GM18502 (cell line): ENCODE measurements at regions not wholly inside any gene's neighbourhood (a gene's known extent, or its start where the extent isn't known, plus 50 kb on each side); places are given as distances from the start of the nearest gene placed in this dataset.
A peak's percentile ranks its signal among the peaks of the same experiment; 100 is the strongest.

Experiments used
- ATAC-seq: cut with Tn5 transposase; IDR thresholded peaks from one replicate; pipeline ENCODE4 v1.9.1; 2021; ENCODE audit warnings: mild to moderate bottlenecking; ENCODE audit not compliant: unreplicated experiment, poor library complexity

DNA sequence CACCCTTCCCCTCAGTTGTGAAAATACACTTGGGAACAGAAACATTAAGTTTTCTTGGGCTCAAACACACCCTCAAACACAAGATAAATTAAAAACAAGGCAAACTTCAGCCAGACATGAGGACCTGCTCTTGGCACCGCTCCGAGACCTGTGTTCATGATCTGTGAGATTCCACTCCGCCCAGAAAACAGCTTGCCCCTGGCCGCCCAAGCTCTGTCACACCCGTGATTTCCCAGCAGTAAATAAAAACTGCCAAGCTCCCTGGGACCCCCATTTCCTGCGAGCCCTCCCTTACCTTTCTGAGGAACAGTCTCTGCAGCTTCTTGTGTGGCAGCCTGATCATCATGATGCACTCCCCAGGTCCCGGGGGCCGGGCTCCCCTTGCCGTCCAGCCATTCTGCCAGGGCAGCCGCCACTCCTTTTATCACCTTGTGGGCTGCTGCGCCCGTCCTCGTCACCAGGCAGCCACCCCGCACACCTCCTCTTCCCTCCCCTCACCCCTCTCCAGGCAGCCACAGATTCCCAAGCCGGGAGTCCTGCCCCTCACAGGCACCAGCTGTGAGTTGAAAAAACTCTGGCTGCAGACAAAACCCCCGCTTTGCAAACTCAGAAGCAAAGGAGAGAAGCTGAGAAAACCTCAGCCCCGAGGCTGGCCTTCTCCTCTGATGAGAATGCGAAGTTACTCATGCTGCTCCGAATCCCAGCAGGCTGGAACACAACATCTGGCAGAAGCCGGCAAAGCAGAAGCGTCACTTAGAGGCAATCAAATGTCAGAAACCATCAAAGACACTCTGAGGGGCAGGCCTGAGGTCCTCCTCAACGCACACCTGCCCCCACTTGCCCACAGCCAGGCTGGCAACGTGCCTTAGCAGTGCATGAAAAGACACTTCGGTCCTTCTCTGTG lies 130.4 kb upstream of the RPS6KA2 start:
- no peak for ATAC-seq

DNA sequence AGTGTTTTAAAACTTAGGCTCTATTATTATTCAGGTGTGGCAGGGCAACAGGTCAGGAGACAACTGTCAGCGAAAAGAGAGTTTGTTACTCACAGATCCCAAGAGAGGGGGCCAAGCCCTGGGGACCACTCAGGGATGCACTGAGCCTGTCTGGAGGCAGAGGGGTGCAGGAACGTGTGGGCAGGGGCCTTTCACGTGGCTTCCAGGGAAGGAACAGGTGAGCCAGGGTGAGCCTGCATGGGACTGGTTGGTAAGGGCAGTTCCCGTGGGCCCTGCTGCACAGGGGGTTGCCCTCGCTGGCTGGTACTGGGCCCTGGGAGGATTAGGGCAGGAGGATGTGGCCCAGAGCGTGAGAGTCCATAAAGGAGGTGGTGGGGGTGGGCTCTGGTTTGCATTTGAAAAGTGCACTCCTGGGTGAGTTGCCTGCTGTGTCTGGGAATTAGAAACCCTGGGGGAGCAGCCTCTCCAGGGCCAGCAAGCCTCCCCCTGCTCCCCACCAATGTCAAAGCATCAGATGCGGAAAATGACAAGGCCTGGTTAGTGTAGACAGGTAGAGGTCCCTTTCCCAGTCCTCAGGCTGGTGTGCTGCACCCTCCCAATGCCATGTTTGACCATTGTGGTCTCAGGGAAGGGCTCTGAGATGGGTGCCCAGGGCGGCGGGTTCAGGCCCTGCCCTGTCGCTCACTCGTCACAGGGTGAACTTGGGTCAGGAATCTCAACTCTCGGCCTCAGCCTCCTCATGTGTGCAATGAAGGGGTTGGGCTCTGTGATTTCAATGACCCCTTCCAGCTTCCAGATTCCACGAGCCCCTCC lies 127.4 kb upstream of the RPS6KA2 start:
- ATAC-seq, result no peak

DNA sequence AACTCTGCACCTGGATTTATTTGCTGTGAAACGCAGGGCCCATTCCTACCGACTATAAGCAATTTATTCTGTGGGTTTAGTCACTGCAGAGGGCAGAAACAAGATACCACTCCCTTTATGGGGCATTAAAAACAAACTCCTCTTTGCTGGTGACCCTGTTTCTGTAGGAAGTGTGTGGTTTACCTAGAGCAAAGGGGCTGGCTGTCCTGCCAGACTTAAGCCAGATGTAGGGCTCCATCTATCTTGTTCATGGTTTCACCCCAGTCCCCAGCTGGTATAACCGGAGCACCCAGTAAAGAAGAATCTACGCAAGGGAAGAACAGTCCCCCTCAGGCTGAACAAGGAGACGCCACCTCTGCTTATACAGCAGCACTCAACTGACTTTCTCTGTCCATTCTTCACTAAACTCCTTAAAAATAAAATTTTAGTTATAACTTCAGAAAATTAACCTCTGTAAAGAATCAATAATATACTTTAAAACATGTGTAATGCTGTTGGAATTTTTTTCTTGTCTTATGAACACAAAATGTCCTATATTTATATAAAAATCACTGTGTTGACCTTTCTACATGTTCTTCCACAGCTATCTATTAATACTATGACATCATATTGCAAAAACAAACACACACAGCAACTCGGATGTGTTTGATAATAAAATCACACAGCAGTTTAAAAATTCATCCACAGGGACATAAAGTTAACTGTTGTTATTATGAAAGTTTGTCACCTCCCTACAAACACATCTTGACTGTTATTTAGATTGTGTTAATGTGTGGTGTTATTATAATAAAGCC lies 126.1 kb upstream of the RPS6KA2 start:
- no peak for ATAC-seq

DNA sequence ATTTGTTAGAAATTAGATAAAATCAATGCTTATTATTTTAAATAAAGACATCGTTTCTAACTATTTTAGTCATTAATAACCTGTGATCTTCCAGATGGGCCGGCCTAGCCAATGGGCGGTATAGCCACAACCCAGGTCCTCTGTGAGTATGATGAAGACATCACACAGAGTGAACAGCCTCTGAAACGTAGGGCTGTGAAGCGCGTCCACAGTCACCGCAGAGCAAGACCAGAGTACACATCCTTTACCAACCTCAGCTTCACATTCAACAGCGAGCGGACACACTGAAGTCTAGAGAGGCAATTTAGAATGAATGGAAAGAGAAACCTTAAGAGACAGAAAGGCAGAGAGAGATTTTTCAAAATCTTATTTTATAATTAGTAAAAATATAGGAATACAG lies 125.0 kb upstream of the RPS6KA2 start:
- ATAC-seq, result peak; percentile 96

- peak; percentile 86 for ATAC-seq
Measured at GRCh38 chr6:166751051-166751595, 124.1 kb upstream of the RPS6KA2 start.

GRCh38 chr6:166750108-166750793 lies 123.2 kb upstream of the RPS6KA2 start:
- ATAC-seq, result no peak

GRCh38 chr6:166749666-166750065 lies 122.6 kb upstream of the RPS6KA2 start:
- no peak for ATAC-seq

GRCh38 chr6:166747644-166748595 lies 120.9 kb upstream of the RPS6KA2 start:
- no peak for ATAC-seq

GRCh38 chr6:166745801-166746668 lies 119.0 kb upstream of the RPS6KA2 start:
- ATAC-seq, result no peak

GRCh38 chr6:166744223-166745134 lies 117.4 kb upstream of the RPS6KA2 start:
- no peak for ATAC-seq

GRCh38 chr6:166743406-166744222 lies 116.6 kb upstream of the RPS6KA2 start:
- ATAC-seq, result no peak

GRCh38 chr6:166742981-166743380 lies 115.9 kb upstream of the RPS6KA2 start:
- ATAC-seq, result no peak

DNA sequence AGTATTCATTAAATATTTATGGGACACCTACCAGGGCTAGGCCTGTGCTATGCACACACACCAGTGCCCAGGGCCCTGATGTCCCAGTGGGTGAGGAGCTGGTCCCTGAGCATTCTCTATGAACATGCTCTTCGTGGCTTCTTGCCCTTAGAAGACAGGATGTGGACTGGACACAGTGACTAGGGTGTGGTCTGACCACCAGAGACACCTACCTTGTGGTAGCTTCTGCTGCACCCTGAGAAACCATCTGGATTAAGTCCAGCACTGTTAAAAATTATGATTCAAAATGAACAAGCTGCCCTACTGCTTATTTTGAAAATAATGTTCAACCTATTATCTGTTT lies 112.9 kb upstream of the RPS6KA2 start:
- no peak for ATAC-seq

- ATAC-seq, result no peak
Measured at GRCh38 chr6:166739117-166739975, 112.3 kb upstream of the RPS6KA2 start.
